A673 (cell line): ENCODE measurements at regions not wholly inside any gene's neighbourhood (a gene's known extent, or its start where the extent isn't known, plus 50 kb on each side); places are given as distances from the start of the nearest gene placed in this dataset.

Experiments
- EZH2 ChIP-seq: fragments of 200-600 bp; sonication (generic); IDR thresholded peaks from 2 replicates; pipeline ENCODE4 v1.6.1; 2017; ENCODE audit warnings: borderline replicate concordance, low read depth, mild to moderate bottlenecking, mixed read lengths, antibody characterized with exemption, low read length; ENCODE audit not compliant: poor library complexity, severe bottlenecking
- TF ChIP-seq, protein P1 (sequence below): fragments of 300-800, 200-600 bp; sonication (generic); conservative IDR thresholded peaks from 2 replicates; pipeline ENCODE4 v1.5.1; 2017; ENCODE audit warnings: low read depth, mild to moderate bottlenecking, antibody characterized with exemption, low read length, moderate library complexity, mixed read lengths

DNA sequence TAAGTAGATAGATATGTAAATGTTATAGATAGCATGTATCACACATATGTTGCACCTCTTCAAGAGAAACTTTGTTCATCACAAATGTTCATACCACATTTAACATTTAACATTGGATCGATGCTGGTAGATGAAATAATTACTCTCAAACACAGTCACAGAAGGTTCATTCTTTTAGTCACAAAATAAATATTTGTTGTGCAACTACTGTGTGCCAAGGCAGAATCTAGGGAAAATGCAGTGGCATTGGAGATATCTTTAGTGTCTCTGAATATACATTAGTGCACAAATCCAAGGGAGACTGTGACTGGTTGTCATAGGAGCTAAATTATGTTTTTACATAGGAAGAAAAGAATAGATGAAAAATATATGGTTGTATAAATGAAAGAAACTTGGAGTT lies 535.7 kb downstream of the BRINP3 start:
- TF ChIP-seq, protein P1, sequence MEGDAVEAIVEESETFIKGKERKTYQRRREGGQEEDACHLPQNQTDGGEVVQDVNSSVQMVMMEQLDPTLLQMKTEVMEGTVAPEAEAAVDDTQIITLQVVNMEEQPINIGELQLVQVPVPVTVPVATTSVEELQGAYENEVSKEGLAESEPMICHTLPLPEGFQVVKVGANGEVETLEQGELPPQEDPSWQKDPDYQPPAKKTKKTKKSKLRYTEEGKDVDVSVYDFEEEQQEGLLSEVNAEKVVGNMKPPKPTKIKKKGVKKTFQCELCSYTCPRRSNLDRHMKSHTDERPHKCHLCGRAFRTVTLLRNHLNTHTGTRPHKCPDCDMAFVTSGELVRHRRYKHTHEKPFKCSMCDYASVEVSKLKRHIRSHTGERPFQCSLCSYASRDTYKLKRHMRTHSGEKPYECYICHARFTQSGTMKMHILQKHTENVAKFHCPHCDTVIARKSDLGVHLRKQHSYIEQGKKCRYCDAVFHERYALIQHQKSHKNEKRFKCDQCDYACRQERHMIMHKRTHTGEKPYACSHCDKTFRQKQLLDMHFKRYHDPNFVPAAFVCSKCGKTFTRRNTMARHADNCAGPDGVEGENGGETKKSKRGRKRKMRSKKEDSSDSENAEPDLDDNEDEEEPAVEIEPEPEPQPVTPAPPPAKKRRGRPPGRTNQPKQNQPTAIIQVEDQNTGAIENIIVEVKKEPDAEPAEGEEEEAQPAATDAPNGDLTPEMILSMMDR = no peak
- no peak for TF ChIP-seq EZH2
